Loucy (cell line): ENCODE measurements at regions not wholly inside any gene's neighbourhood (a gene's known extent, or its start where the extent isn't known, plus 50 kb on each side); places are given as distances from the start of the nearest gene placed in this dataset.

Source experiments
- H2AFZ ChIP-seq: fragments of 200-600 bp; sonication (generic); 2 replicates; pipeline ENCODE4 v1.6.0; 2016; ENCODE audit warnings: antibody characterized with exemption, mild to moderate bottlenecking, low read length, moderate library complexity
- H3F3A ChIP-seq: fragments of 200-600 bp; 2 replicates; pipeline ENCODE4 v1.6.0; 2016; ENCODE audit warnings: antibody characterized with exemption, low read depth, mild to moderate bottlenecking
- H3K27me3 ChIP-seq: fragments of 200-600 bp; sonication (generic); 2 replicates; pipeline ENCODE4 v1.6.1; 2014; ENCODE audit warnings: low read length, mild to moderate bottlenecking; ENCODE audit not compliant: insufficient read depth, poor library complexity, severe bottlenecking
- H3K36me3 ChIP-seq: fragments of 200-600 bp; sonication (generic); 2 replicates; pipeline ENCODE4 v1.6.1; 2016; ENCODE audit warnings: low read length; ENCODE audit not compliant: insufficient read depth
- H3K4me1 ChIP-seq: fragments of 200-600 bp; sonication (generic); 2 replicates; pipeline ENCODE4 v1.5.1; 2014; ENCODE audit warnings: low read length, mild to moderate bottlenecking; ENCODE audit not compliant: insufficient read depth, poor library complexity, severe bottlenecking
- H3K4me2 ChIP-seq: fragments of 200-600 bp; sonication (generic); 2 replicates; pipeline ENCODE4 v1.6.0; 2014; ENCODE audit warnings: antibody characterized with exemption, low read length, low read depth, mild to moderate bottlenecking; ENCODE audit not compliant: poor library complexity, severe bottlenecking
- H3K4me3 ChIP-seq: fragments of 200-600 bp; sonication (generic); 2 replicates; pipeline ENCODE4 v1.5.1; 2014; ENCODE audit warnings: low read length, mild to moderate bottlenecking, mixed read lengths; ENCODE audit not compliant: poor library complexity, severe bottlenecking
- H3K79me2 ChIP-seq: fragments of 200-600 bp; sonication (generic); 2 replicates; pipeline ENCODE4 v1.6.1; 2014; ENCODE audit warnings: low read length; ENCODE audit not compliant: insufficient read depth
- H3K9ac ChIP-seq: fragments of 200-600 bp; sonication (generic); 2 replicates; pipeline ENCODE4 v1.6.0; 2014; ENCODE audit warnings: mild to moderate bottlenecking, low read depth, low read length, moderate library complexity; ENCODE audit not compliant: poor library complexity, severe bottlenecking
- H3K9me2 ChIP-seq: fragments of 200-600 bp; sonication (generic); replicated peaks from 2 replicates; pipeline ENCODE4 v1.6.1; 2016; ENCODE audit warnings: low read depth, low read length, mixed read lengths
- H3K9me3 ChIP-seq: fragments of 200-600 bp; sonication (generic); 2 replicates; pipeline ENCODE4 v1.6.1; 2014; ENCODE audit warnings: mild to moderate bottlenecking, antibody characterized with exemption, low read length, low read depth; ENCODE audit not compliant: insufficient read depth
- H4K20me1 ChIP-seq: fragments of 200-600 bp; sonication (generic); 2 replicates; pipeline ENCODE4 v1.6.0; 2014; ENCODE audit warnings: antibody characterized with exemption, low read length, mild to moderate bottlenecking; ENCODE audit not compliant: insufficient read depth, poor library complexity, severe bottlenecking
- EZH2phosphoT487 ChIP-seq: fragments of 200-600 bp; IDR thresholded peaks from 2 replicates; pipeline ENCODE4 v1.6.1; 2018; ENCODE audit warnings: antibody characterized with exemption, mild to moderate bottlenecking, moderate library complexity, borderline replicate concordance
- TF ChIP-seq, protein P1 (sequence below): fragments of 200-600 bp; sonication (generic); conservative IDR thresholded peaks from 2 replicates; pipeline ENCODE4 v1.5.1; 2014; ENCODE audit warnings: mild to moderate bottlenecking, antibody characterized with exemption, low read length

GRCh38 chr15:70323111-70323851 is 225.6 kb upstream of the TLE3 start:
- peaks cover 25% of the 10 kb centered on the region for H3K4me1 ChIP-seq
- no peak overlapping the region for H3K4me2 ChIP-seq
- no peaks in the 10 kb centered on the region for H4K20me1 ChIP-seq
- no peak overlapping the region for H3K9ac ChIP-seq
- no peak overlapping the region for H3K4me3 ChIP-seq
- H3K27me3 ChIP-seq, result no peaks in the 10 kb centered on the region
- H3F3A ChIP-seq, result no peaks in the 10 kb centered on the region
- H3K79me2 ChIP-seq, result no peaks in the 10 kb centered on the region
- no peaks in the 10 kb centered on the region for H3K36me3 ChIP-seq
- H3K9me2 ChIP-seq, result no peaks in the 10 kb centered on the region
- H3K9me3 ChIP-seq, result no peaks in the 10 kb centered on the region
- TF ChIP-seq, protein P1, sequence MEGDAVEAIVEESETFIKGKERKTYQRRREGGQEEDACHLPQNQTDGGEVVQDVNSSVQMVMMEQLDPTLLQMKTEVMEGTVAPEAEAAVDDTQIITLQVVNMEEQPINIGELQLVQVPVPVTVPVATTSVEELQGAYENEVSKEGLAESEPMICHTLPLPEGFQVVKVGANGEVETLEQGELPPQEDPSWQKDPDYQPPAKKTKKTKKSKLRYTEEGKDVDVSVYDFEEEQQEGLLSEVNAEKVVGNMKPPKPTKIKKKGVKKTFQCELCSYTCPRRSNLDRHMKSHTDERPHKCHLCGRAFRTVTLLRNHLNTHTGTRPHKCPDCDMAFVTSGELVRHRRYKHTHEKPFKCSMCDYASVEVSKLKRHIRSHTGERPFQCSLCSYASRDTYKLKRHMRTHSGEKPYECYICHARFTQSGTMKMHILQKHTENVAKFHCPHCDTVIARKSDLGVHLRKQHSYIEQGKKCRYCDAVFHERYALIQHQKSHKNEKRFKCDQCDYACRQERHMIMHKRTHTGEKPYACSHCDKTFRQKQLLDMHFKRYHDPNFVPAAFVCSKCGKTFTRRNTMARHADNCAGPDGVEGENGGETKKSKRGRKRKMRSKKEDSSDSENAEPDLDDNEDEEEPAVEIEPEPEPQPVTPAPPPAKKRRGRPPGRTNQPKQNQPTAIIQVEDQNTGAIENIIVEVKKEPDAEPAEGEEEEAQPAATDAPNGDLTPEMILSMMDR, result no peak
- no peak for TF ChIP-seq EZH2phosphoT487
- no peak overlapping the region for H2AFZ ChIP-seq

- Histone ChIP-seq H4K20me1 (no peaks in the 10 kb centered on the region), H3K9me2 (no peaks in the 10 kb centered on the region), H3K27me3 (no peaks in the 10 kb centered on the region), H3K4me2 (no peak overlapping the region), H3K79me2 (no peaks in the 10 kb centered on the region), H3K9ac (no peak overlapping the region), H3K36me3 (no peaks in the 10 kb centered on the region), H3K9me3 (no peaks in the 10 kb centered on the region), H3K4me1 (peaks cover 18% of the 10 kb centered on the region), H3K4me3 (no peak overlapping the region), H3F3A (no peaks in the 10 kb centered on the region), H2AFZ (no peak overlapping the region)
- no peak for TF ChIP-seq EZH2phosphoT487
- TF ChIP-seq, protein P1, result no peak
Measured at GRCh38 chr15:70322051-70322668, 224.4 kb upstream of the TLE3 start.

- H2AFZ ChIP-seq, result peak overlapping the region; percentile 63; the same call in 1 of the 2 replicates
- peaks cover 18% of the 10 kb centered on the region for H3K4me1 ChIP-seq
- no peaks in the 10 kb centered on the region for H4K20me1 ChIP-seq
- no peak overlapping the region for H3K9ac ChIP-seq
- no peak overlapping the region for H3K4me3 ChIP-seq
- no peaks in the 10 kb centered on the region for H3K27me3 ChIP-seq
- no peaks in the 10 kb centered on the region for H3K79me2 ChIP-seq
- no peak for TF ChIP-seq EZH2phosphoT487
- TF ChIP-seq, protein P1, result no peak
- H3K36me3 ChIP-seq, result no peaks in the 10 kb centered on the region
- no peaks in the 10 kb centered on the region for H3K9me2 ChIP-seq
- no peak overlapping the region for H3K4me2 ChIP-seq
- H3F3A ChIP-seq, result no peaks in the 10 kb centered on the region
- no peaks in the 10 kb centered on the region for H3K9me3 ChIP-seq
Measured at GRCh38 chr15:70321172-70321819, 223.6 kb upstream of the TLE3 start.
